Kasumi-1 (cell line): ENCODE measurements at regions not wholly inside any gene's neighbourhood (a gene's known extent, or its start where the extent isn't known, plus 50 kb on each side); places are given as distances from the start of the nearest gene placed in this dataset.
A peak's percentile ranks its signal among the peaks of the same experiment; 100 is the strongest.

Experiments
- DNase-seq, 2 experiments: peaks; one replicate each; lab custom pipeline; 2025; lab: John Stamatoyannopoulos, UW

GRCh38 chr13:97057176-97057575 lies 62.9 kb upstream of the OXGR1 start:
- no peak for DNase-seq

GRCh38 chr13:97058391-97058790 lies 64.1 kb upstream of the OXGR1 start:
- DNase-seq = no peak

- no peak for DNase-seq
Measured at GRCh38 chr13:97058926-97059325, 64.7 kb upstream of the OXGR1 start.

- peak; percentile 19 to 30 for DNase-seq
Measured at GRCh38 chr13:97067017-97067895, 73.0 kb upstream of the OXGR1 start.

- no peak for DNase-seq
Measured at GRCh38 chr13:97068151-97068550, 73.9 kb upstream of the OXGR1 start.

GRCh38 chr13:97069050-97069815 lies 75.0 kb upstream of the OXGR1 start:
- no peak for DNase-seq

GRCh38 chr13:97072297-97072696 lies 78.0 kb upstream of the OXGR1 start:
- no peak for DNase-seq

- DNase-seq = no peak
Measured at GRCh38 chr13:97074618-97075017, 80.3 kb upstream of the OXGR1 start.

GRCh38 chr13:97076898-97077297 lies 82.6 kb upstream of the OXGR1 start:
- DNase-seq = peak; percentile 76 to 82

- peak; percentile 44 to 66 for DNase-seq
Measured at GRCh38 chr13:97077341-97077740, 83.1 kb upstream of the OXGR1 start.

GRCh38 chr13:97079726-97080125 lies 85.5 kb upstream of the OXGR1 start:
- DNase-seq = no peak

GRCh38 chr13:97082461-97083207 lies 88.4 kb upstream of the OXGR1 start:
- DNase-seq = peak; percentile 6 to 40

GRCh38 chr13:97091196-97091595 lies 96.9 kb upstream of the OXGR1 start:
- DNase-seq = no peak

- DNase-seq = peak in 1 of 2 experiments; percentile 22
Measured at GRCh38 chr13:97100821-97101220, 106.5 kb upstream of the OXGR1 start.

- DNase-seq = no peak
Measured at GRCh38 chr13:97101912-97102708, 107.8 kb upstream of the OXGR1 start.

- DNase-seq = no peak
Measured at GRCh38 chr13:97106323-97106722, 112.0 kb upstream of the OXGR1 start.

GRCh38 chr13:97107815-97108529 lies 113.7 kb upstream of the OXGR1 start:
- no peak for DNase-seq

- DNase-seq = no peak
Measured at GRCh38 chr13:97108530-97108900, 113.6 kb upstream of the MBNL2 start.

GRCh38 chr13:97109256-97109655 lies 112.9 kb upstream of the MBNL2 start:
- no peak for DNase-seq

GRCh38 chr13:97109841-97110492 lies 112.2 kb upstream of the MBNL2 start:
- DNase-seq = peak; percentile 66 to 70
